Myocyte (in vitro differentiated cells): ENCODE measurements at regions not wholly inside any gene's neighbourhood (a gene's known extent, or its start where the extent isn't known, plus 50 kb on each side); places are given as distances from the start of the nearest gene placed in this dataset.

Source experiments
- DNase-seq: peaks from one replicate; pipeline ENCODE4 v3.0.0-alpha.2; 2012; ENCODE audit warnings: low read depth

DNA sequence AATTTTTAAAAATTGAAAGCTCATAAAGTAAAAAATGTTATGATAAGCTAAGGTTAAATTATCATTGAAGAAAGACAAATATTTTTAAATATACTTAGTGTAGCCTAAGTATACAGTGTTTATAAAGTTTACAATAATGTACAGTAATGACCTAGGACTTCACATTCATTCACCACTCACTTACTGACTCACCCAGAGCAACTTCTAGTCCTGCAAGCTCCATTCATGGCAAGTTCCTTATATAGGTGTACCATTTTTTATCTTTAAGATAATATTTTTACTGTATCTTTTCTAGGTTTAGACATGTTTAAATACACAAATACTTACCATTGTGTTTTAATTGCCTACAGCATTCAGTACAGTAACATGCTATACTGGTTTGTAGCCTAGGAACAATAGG, 112.3 kb upstream of the RADX start:
- DNase-seq = no peak

DNA sequence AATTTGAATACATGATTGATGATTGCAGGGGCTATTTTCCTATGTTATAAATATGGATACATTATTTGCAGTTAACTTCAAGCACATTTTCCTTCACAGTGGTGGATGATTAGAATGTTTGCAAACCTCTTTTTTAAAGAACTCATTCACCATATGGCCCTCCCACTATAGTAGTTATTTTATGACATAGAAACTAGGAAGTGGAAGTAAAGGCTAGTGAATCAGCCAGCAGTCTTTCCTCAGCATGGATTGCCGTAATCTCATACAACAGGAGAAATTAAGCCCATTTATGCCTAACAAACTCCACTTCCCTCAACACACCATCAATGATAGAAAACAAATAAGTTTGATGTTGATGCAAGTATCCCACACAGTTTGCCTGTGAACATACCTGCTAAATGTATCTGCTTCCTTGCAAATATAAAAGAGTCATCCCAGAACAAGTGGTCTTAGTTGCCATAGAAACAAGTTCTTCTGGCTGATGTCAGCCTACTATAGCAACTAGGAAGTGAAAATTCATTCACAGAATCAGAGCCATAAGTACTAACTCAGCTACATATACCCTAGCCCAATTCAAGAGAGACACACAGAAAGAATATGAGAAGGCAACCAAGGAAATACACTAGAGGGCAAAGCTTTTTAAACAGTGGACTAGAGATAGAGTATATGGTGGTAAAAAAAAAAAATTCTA, 100.9 kb upstream of the RADX start:
- no peak for DNase-seq
